ENCODE measurements at regions not wholly inside any gene's neighbourhood (a gene's known extent, or its start where the extent isn't known, plus 50 kb on each side); places are given as distances from the start of the nearest gene placed in this dataset.

GRCh38 chr4:126725906-126726305 is 906.9 kb upstream of the INTU start:
- CTCF ChIA-PET, result interaction anchor here (0.6 kb wide), 1 partner anchor 974 kb away, joined by 3 read pairs; no protein-coding TSS in a partner anchor
- TF ChIP-seq CTCF (conservative IDR thresholded peaks at IDR 0.05; ENCODE audit: low read depth), result no peak
- H3K27ac ChIP-seq, result no peak overlapping the region
- DNase-seq (ENCODE audit: low spot score), result no peak
- POLR2A ChIA-PET (ENCODE audit: low non-redundant PET), result no interaction called here

- POLR2A ChIA-PET (ENCODE audit: low non-redundant PET), result no interaction called here
- no peak for TF ChIP-seq CTCF (conservative IDR thresholded peaks at IDR 0.05; ENCODE audit: low read depth)
- CTCF ChIA-PET, result interaction anchor here (0.6 kb wide), 2 partner anchors 111 to 1875 kb away, joined by 3 to 4 read pairs; no protein-coding TSS in a partner anchor
- H3K27ac ChIP-seq, result no peak overlapping the region
- peak; percentile 55 for DNase-seq (ENCODE audit: low spot score)
Measured at GRCh38 chr4:126727461-126727860, 905.3 kb upstream of the INTU start.

GRCh38 chr4:126731062-126731461 is 901.7 kb upstream of the INTU start:
- ChIA-PET POLR2A (ENCODE audit: low non-redundant PET) (no interaction called here), CTCF (no interaction called here)
- H3K27ac ChIP-seq, result no peak overlapping the region
- DNase-seq (ENCODE audit: low spot score), result no peak
- no peak for TF ChIP-seq CTCF (conservative IDR thresholded peaks at IDR 0.05; ENCODE audit: low read depth)

GRCh38 chr4:126733301-126733700 is 899.5 kb upstream of the INTU start:
- no peak for DNase-seq (ENCODE audit: low spot score)
- TF ChIP-seq CTCF (conservative IDR thresholded peaks at IDR 0.05; ENCODE audit: low read depth), result no peak
- no peak overlapping the region for H3K27ac ChIP-seq
- POLR2A ChIA-PET (ENCODE audit: low non-redundant PET), result no interaction called here
- CTCF ChIA-PET, result no interaction called here

GRCh38 chr4:126734465-126734864 is 898.3 kb upstream of the INTU start:
- no peak for DNase-seq (ENCODE audit: low spot score)
- POLR2A ChIA-PET (ENCODE audit: low non-redundant PET), result no interaction called here
- no peak for TF ChIP-seq CTCF (conservative IDR thresholded peaks at IDR 0.05; ENCODE audit: low read depth)
- CTCF ChIA-PET, result no interaction called here
- H3K27ac ChIP-seq, result no peak overlapping the region

- CTCF ChIA-PET, result no interaction called here
- POLR2A ChIA-PET (ENCODE audit: low non-redundant PET), result no interaction called here
- TF ChIP-seq CTCF (conservative IDR thresholded peaks at IDR 0.05; ENCODE audit: low read depth), result no peak
- no peak for DNase-seq (ENCODE audit: low spot score)
- H3K27ac ChIP-seq, result no peak overlapping the region
Measured at GRCh38 chr4:126735294-126736132, 897.2 kb upstream of the INTU start.

Data from RWPE1 (cell line).